GM19397 (cell line): ENCODE measurements at regions not wholly inside any gene's neighbourhood (a gene's known extent, or its start where the extent isn't known, plus 50 kb on each side); places are given as distances from the start of the nearest gene placed in this dataset.
"Not testable (repeated sequence)": the region's sequence is repeated elsewhere in the genome, so short reads cannot be mapped to it uniquely, and the experiment has no call there.

Experiments
- ATAC-seq: cut with Tn5 transposase; IDR thresholded peaks from one replicate; pipeline ENCODE4 v1.9.1; 2021; ENCODE audit warnings: mild to moderate bottlenecking, moderate library complexity; ENCODE audit not compliant: unreplicated experiment

DNA sequence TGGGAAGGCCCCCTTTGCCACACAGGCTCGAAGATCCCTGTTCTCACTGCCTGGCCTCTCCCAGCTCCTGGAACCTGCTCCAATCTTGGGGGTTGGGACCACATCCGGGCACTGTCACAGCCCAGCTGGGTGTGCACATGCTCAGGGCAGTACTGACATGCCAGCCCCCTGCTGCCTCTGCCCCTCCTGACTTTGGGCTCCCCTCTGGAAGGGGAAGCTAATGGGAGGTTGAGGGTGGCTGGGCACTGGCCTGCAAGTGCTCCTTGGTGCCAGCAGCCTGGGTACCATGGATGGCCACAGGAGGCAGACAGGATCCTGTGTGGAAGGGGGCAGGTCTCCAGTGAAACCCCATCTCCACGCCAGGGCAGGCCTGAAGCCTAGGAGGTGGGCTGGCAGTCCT, 126.1 kb upstream of the NOL4 start:
- no peak for ATAC-seq

DNA sequence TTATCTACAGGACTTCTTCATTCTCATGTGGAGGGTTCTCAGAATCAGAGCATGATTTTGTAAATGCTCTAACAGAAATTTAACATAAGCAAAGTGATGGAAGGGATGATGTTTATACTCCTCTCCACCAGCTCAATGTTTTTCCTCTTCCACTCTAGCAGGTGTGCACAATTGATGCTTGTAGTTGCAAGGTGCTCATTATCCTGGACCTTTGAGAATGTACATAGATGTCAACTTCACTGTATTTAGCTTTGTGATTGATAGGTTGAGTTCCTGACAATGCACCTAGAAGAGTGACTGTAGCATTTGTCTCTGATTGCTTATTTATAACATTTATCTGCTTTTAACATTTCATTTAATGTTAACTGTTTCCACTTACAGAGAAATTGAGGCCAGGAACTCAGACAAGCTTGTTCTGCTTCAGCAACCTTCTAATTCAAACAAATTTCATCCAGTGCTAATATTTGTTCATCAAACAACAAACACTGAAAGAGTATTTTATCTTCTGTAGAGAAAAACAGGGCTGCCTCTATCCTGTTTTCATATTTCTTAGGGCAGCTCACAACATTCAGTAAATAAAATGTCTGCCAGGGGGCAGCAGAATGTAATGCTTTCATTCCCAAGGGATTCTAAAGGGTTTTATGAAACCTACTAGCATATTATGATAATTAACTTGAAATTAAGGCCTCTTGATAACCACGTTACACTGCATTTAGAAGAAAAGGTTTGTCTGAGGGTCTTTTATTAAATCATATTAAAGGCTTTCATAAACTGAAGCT, 127.9 kb upstream of the NOL4 start:
- ATAC-seq = no peak

GRCh38 chr18:34354351-34354750, 129.6 kb upstream of the NOL4 start:
- ATAC-seq = no peak

- ATAC-seq = no peak
Observed at GRCh38 chr18:34357944-34358580, 133.3 kb upstream of the NOL4 start.

DNA sequence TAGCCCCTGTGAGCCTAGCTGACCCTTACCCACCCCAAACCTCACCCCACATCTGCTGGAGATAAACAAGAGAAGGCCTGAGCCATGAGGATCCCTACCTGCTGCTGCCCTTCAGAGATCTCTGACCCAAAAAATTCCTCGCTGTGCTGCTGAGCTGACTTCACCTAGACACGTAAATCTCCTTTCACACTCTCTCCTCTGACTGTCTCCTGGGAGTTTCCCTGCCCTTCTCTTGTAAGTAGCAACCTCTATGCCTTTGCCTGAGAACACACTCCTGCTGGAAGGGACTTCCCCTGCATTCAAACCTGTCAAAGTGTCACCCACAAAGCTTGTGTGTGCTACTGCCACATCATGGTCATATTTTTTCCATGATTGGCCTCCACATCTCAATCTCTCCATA, 134.2 kb upstream of the NOL4 start:
- peak; percentile 80 for ATAC-seq

DNA sequence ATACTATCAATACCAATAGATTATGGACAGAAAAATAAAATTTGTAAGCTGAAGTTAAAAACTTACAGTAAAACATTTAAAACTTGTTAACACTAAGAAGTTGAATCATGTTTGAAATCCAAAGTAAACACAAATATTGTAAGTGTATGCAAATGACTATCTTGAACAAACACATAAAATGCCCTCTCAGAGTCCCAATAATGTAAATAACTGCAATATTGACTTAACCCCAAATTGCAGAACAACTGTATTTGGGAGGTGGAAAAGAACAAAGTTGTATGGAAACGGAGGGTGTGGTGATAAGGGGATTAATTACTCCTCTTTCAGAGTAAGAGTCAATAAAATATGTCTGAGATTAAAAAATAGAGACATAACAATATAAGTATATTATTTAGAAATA, 140.0 kb upstream of the NOL4 start:
- ATAC-seq = no peak

DNA sequence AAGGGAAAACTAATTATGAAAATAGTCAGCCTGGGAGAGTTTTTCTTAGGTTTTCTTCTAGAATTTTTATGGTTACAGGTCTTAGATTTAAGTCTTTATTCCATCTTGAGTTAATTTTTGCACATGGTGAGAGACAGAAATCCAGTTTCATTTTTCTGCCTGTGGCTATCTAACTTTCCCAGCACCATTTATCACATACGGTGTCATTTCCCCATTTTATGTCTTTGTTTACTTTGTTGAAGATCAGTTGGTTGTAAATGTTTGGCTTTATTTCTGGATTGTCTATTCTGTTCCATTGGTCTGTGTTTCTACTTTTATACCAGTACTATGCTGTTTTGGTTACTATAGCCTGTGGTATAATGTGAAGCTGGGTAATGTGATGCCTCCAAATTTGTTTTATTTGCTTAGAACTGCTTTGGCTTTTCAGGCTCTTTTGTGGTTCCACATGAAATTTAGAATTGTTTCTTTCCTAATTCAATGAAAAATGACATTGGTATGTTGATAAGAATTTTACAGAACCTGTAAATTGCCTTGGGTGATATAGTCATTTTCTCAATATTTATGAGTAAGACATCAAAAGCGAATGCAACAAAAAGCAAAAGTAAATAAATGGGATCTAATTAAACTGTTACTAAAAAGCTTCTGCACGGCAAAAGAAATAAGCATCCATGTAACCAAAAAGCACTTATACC, 146.1 kb upstream of the NOL4 start:
- ATAC-seq = no peak

GRCh38 chr18:34380326-34380725, 155.6 kb upstream of the NOL4 start:
- ATAC-seq = no peak

DNA sequence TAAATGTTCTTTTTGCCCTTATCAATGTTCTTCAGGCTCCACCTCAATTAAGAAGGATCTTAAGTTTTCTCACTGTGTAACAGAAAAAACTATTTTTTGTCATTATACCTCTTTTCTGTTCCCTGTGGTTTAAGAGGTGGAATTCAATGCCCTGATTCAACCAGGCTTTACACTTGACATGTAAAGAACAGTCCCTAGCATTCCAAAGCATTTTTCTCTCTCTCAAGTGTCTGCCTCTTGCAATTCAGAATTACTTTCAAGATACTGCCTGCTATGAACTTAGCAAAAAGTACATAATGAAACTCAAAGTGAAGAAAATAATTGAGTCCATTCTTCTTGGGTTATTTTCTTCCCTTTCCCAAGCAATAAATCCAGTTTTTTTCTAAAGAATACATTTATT, 160.6 kb upstream of the NOL4 start:
- ATAC-seq = no peak

- no peak for ATAC-seq
Observed at GRCh38 chr18:34386803-34387202, 162.1 kb upstream of the NOL4 start.

DNA sequence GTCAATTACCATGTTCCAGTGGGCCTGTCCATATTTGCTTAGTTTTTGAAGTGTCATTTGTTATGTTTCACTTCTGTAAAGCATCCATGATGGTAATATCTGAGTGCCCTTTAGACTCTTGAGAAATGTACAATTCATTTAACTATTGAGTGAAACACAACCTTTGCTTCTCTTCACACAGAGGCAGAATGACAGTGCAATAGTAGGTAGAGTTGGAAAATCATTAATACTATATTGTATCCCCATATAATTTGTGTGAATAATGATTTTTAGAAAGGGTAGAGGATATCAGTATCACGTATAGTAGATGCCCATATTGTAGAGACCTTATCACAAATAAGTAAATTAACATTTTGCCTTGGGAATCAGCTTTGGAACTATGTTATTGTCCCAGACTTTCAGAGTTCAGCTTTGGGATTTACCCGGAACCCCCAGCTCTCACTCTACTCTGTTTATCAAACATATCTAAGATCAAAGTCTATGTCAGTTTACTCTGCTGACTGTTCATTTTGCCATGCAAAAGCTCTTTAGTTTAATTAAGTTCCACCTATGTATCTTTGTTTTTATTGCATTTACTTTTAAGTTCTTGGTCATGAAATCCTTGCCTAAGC, 172.7 kb upstream of the NOL4 start:
- ATAC-seq = no peak

DNA sequence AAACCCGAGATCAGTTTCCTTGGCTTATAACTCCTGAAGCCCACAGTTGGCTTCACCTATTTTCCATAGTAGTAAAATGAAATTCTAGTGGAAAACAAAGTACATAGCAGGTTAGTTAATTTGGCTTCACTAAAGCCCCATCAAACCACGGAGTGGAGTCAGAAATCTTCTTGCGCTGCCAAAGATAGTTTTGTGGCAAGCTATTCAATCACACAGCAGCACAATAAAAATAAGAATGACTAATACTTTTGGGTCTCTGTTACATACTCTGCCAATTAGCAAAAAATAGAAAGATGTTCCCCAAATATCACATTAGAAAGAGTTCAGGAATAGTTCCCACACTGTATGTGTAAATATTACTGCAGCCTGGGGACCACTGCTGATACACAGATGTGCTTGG, 175.2 kb upstream of the NOL4 start:
- ATAC-seq = no peak

- no peak for ATAC-seq
Observed at GRCh38 chr18:34400834-34401233, 176.1 kb upstream of the NOL4 start.

DNA sequence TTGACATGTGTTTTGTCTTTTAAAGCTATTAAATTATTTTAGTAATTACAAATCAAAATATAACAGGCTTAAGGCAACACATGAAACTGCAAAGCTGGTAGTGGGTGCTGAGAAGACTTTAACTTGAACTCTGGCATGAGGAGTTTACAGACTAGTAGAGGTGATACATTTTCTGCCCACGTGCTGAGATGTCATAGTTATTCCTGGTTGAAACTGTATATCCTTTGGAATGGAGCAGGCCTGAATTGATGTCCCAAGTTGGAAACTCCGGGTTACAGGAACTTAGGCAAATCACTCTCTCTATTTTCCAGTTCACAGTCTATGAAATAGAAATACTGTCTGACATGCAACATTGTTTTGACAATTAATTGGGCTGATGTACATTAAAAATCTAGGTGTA, 177.1 kb upstream of the NOL4 start:
- ATAC-seq = no peak

DNA sequence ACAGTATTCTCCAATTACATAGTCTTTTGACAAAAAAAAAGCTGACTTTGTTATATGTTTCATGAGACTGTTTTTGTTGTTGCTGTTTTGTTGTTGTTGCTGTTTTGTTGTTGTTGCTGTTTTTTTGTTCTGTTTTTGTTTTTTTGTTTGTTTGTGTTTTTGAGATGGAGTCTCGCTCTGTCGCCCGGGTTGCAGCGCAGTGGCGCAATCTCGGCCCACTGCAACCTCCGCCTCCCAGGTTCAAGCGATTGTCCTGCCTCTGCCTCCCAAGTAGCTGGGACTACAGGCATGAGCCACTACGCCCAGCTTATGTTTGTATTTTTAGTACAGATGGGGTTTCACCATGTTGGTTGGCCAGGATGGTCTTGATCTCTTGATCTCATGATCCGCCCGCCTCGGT, 182.8 kb upstream of the NOL4 start:
- not testable (repeated sequence) for ATAC-seq

- no peak for ATAC-seq
Observed at GRCh38 chr18:34411952-34412351, 187.2 kb upstream of the NOL4 start.

GRCh38 chr18:34431042-34431441, 206.3 kb upstream of the NOL4 start:
- ATAC-seq = no peak

DNA sequence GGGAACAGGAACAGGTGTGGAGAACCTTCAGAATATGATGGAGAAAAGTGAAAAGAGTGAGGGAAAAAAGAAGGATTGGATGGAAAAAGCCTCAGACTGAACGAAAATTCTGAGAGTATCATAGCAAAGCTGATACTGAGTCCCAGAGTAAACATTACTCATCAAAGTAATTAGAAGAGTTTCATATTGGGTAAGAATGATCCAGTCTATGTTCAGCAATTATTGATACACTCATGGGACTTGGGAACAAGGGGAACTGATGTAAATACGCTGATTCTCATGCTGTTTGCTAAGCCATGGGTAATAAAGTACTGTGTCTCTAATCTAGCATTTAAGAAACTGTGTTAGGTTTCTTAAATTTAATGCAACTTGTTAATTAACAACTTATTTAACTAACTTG, 219.9 kb upstream of the NOL4 start:
- no peak for ATAC-seq

GRCh38 chr18:34448662-34449061, 223.9 kb upstream of the NOL4 start:
- no peak for ATAC-seq

DNA sequence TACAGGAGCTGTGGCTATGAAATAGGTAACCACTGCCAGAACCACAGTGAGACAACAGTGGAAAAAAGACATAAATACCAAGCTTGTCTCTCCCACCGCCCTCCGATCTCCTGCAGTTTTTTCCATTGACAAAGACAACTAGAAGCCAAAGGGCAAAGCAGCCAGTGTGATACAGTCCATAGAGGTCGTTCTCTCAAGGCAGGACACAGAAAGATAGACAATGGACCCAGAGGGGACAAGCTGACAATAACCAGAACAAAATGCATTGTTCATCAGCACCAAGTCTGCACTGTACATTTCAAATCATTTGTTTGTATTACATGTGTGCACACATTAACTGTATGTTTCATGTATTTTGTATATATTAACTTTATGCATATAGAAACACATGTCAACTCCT, 233.0 kb upstream of the NOL4 start:
- no peak for ATAC-seq

DNA sequence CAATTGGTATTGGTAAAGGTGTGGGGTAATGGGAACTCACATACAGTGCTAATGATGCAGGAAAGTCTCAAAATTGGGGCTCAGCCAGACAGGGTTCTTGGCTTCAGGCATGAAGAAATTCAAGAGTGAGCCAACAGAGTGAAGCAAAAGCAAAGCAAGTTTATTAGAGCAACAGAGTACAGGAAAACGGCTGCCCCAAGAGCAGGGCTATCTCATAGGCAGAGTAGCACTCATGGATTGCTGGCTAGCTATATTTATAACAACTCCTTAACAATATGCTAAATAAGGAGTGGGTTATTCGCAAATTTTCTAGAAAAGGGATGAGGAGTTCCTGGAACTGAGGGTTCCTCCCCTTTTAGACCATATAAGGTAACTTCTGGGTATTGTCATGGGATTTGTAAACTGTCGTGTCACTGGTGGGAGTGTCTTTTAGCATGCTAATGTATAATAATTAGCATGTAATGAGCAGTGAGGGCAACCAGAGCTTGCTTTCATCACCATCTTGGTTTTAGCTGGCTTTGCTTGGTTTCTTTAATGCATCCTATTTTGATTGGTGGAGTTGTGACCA, 233.8 kb upstream of the NOL4 start:
- no peak for ATAC-seq
